H9 (cell line): ENCODE measurements at regions not wholly inside any gene's neighbourhood (a gene's known extent, or its start where the extent isn't known, plus 50 kb on each side); places are given as distances from the start of the nearest gene placed in this dataset.

Experiments
- DNase-seq: peaks from one replicate; pipeline ENCODE4 v3.0.0-alpha.2; 2017
- H2AFZ ChIP-seq: one replicate; pipeline ENCODE4 v1.6.1; 2013; ENCODE audit warnings: mild to moderate bottlenecking, low read length, control low read depth, moderate library complexity
- H2AK5ac ChIP-seq: 2 replicates; pipeline ENCODE4 v1.6.1; 2013; ENCODE audit warnings: low read length, control low read depth, mixed read lengths; ENCODE audit not compliant: insufficient read length
- H2BK120ac ChIP-seq: one replicate; pipeline ENCODE4 v1.6.1; 2013; ENCODE audit warnings: low read depth, mild to moderate bottlenecking, low read length, control low read depth, inconsistent platforms; ENCODE audit not compliant: poor library complexity, severe bottlenecking
- H2BK12ac ChIP-seq: 2 replicates; pipeline ENCODE4 v1.6.1; 2013; ENCODE audit warnings: low read length, control low read depth, mixed read lengths, low read depth; ENCODE audit not compliant: insufficient read length
- H2BK15ac ChIP-seq: 2 replicates; pipeline ENCODE4 v1.6.1; 2013; ENCODE audit warnings: low read depth, low read length, control low read depth
- H2BK20ac ChIP-seq: one replicate; pipeline ENCODE4 v1.6.1; 2013; ENCODE audit warnings: low read depth, mild to moderate bottlenecking, low read length, control low read depth, inconsistent platforms; ENCODE audit not compliant: poor library complexity, severe bottlenecking
- H2BK5ac ChIP-seq: 2 replicates; pipeline ENCODE4 v1.6.1; 2013; ENCODE audit warnings: low read length, control low read depth, mixed read lengths; ENCODE audit not compliant: insufficient read length
- H3K14ac ChIP-seq: 2 replicates; pipeline ENCODE4 v1.6.1; 2013; ENCODE audit warnings: low read length, control low read depth; ENCODE audit not compliant: insufficient read depth
- H3K18ac ChIP-seq: 2 replicates; pipeline ENCODE4 v1.6.1; 2013; ENCODE audit warnings: low read depth, mild to moderate bottlenecking, mixed read lengths, low read length, control low read depth; ENCODE audit not compliant: insufficient read length
- H3K23ac ChIP-seq: 2 replicates; pipeline ENCODE4 v1.6.1; 2013; ENCODE audit warnings: low read length, control low read depth, mixed read lengths, low read depth; ENCODE audit not compliant: insufficient read length
- H3K23me2 ChIP-seq: 2 replicates; pipeline ENCODE4 v1.6.1; 2013; ENCODE audit warnings: low read depth, mild to moderate bottlenecking, mixed read lengths, low read length, control low read depth; ENCODE audit not compliant: insufficient read length, poor library complexity, severe bottlenecking
- H3K27ac ChIP-seq: 2 replicates; pipeline ENCODE4 v1.5.1; 2013; ENCODE audit warnings: low read length, control low read depth, mixed read lengths, low read depth; ENCODE audit not compliant: insufficient read length
- H3K27me3 ChIP-seq: 2 replicates; pipeline ENCODE4 v1.6.1; 2013; ENCODE audit warnings: low read length, control low read depth, inconsistent platforms; ENCODE audit not compliant: insufficient read depth
- H3K4ac ChIP-seq: 2 replicates; pipeline ENCODE4 v1.6.1; 2013; ENCODE audit warnings: low read depth, mild to moderate bottlenecking, control low read depth, inconsistent platforms, low read length, moderate library complexity
- H3K4me1 ChIP-seq: 2 replicates; pipeline ENCODE4 v1.6.1; 2013; ENCODE audit warnings: low read length, control low read depth, inconsistent platforms; ENCODE audit not compliant: insufficient read depth
- H3K4me2 ChIP-seq: 2 replicates; pipeline ENCODE4 v1.6.1; 2013; ENCODE audit warnings: low read length, control low read depth, mixed read lengths; ENCODE audit not compliant: insufficient read length, insufficient read depth
- H3K56ac ChIP-seq: 2 replicates; pipeline ENCODE4 v1.6.1; 2013; ENCODE audit warnings: low read depth, mild to moderate bottlenecking, mixed read lengths, low read length, control low read depth; ENCODE audit not compliant: insufficient read length
- H3K79me1 ChIP-seq: 2 replicates; pipeline ENCODE4 v1.6.1; 2013; ENCODE audit warnings: low read depth, mild to moderate bottlenecking, moderate library complexity, low read length, control low read depth, inconsistent platforms; ENCODE audit not compliant: insufficient read depth, poor library complexity, severe bottlenecking
- H3K79me2 ChIP-seq: 2 replicates; pipeline ENCODE4 v1.6.1; 2013; ENCODE audit warnings: low read length, control low read depth, inconsistent platforms; ENCODE audit not compliant: insufficient read depth
- H3K9ac ChIP-seq: 2 replicates; pipeline ENCODE4 v1.6.1; 2013; ENCODE audit warnings: low read length, control low read depth, mixed read lengths; ENCODE audit not compliant: insufficient read length; ENCODE audit errors: extremely low read depth
- H3K9me3 ChIP-seq: one replicate; pipeline ENCODE4 v1.6.1; 2013; ENCODE audit warnings: low read depth, low read length, inconsistent platforms; ENCODE audit not compliant: control insufficient read depth
- H3T11ph ChIP-seq: one replicate; pipeline ENCODE4 v1.6.1; 2013; ENCODE audit warnings: mild to moderate bottlenecking, low read length, control low read depth, inconsistent platforms
- H4K20me1 ChIP-seq: one replicate; pipeline ENCODE4 v1.6.1; 2013; ENCODE audit not compliant: control insufficient read depth, insufficient read length, insufficient read depth
- H4K5ac ChIP-seq: 2 replicates; pipeline ENCODE4 v1.6.1; 2013; ENCODE audit warnings: low read depth, mild to moderate bottlenecking, mixed read lengths, low read length, control low read depth; ENCODE audit not compliant: insufficient read length
- H4K8ac ChIP-seq: replicated peaks from 2 replicates; pipeline ENCODE4 v1.6.1; 2013; ENCODE audit warnings: low read length, control low read depth, mixed read lengths, low read depth; ENCODE audit not compliant: insufficient read length
- H4K91ac ChIP-seq: 2 replicates; pipeline ENCODE4 v1.6.1; 2013; ENCODE audit warnings: low read depth, mild to moderate bottlenecking, moderate library complexity, mixed read lengths, low read length, control low read depth; ENCODE audit not compliant: insufficient read length
- H3K27ac Mint-ChIP-seq, 3 experiments: 2 replicates in 2 of 3; 3 replicates in 1 of 3; pipeline ENCODE4 v1.8.0; 2020 to 2021; ENCODE audit warnings: mixed read lengths in 3 of 3, mild to moderate bottlenecking in 1 of 3, moderate library complexity in 1 of 3
- H3K27me3 Mint-ChIP-seq: 2 replicates; pipeline ENCODE4 v1.8.0; 2021; ENCODE audit warnings: low read depth, mild to moderate bottlenecking, moderate library complexity, mixed read lengths
- H3K36me3 Mint-ChIP-seq, 3 experiments: 2 replicates in 2 of 3; 3 replicates in 1 of 3; pipeline ENCODE4 v1.8.0; 2020 to 2021; ENCODE audit warnings: low read depth in 3 of 3, mixed read lengths in 3 of 3; ENCODE audit not compliant: insufficient read depth in 1 of 3
- H3K4me1 Mint-ChIP-seq, 2 experiments: 2 replicates each; pipeline ENCODE4 v1.8.0; 2020; ENCODE audit warnings: mixed read lengths in 2 of 2
- H3K4me3 Mint-ChIP-seq, 2 experiments: 2 replicates in 1 of 2; 3 replicates in 1 of 2; pipeline ENCODE4 v1.8.0; 2020 to 2021; ENCODE audit warnings: mild to moderate bottlenecking in 2 of 2, mixed read lengths in 2 of 2, moderate library complexity in 1 of 2
- H3K9me3 Mint-ChIP-seq, 2 experiments: 2 replicates in 1 of 2; 3 replicates in 1 of 2; pipeline ENCODE4 v1.8.0; 2020; ENCODE audit warnings: mild to moderate bottlenecking in 2 of 2, mixed read lengths in 2 of 2, moderate library complexity in 1 of 2
- WGBS: extraction: QIAGEN DNeasy Blood & Tissue Kit; methylation state at CpG from one replicate; pipeline ENCODE4 v1.1.7; 2013; ENCODE audit warnings: missing lambda C conversion rate, low lambda C conversion rate, mixed read lengths; ENCODE audit not compliant: insufficient read length; ENCODE audit errors: extremely low coverage; 5-methylcytosine and 5-hydroxymethylcytosine counted together
- TF ChIP-seq, protein P1 (sequence below): fragments of 200-600 bp; sonication (generic); conservative IDR thresholded peaks from 3 replicates; pipeline ENCODE4 v1.8.0; 2021; ENCODE audit warnings: antibody characterized with exemption, mild to moderate bottlenecking

GRCh38 chr3:181582619-181583018 lies 129.1 kb upstream of the SOX2 start:
- Histone ChIP-seq H3K23me2 (no peaks in the 10 kb centered on the region), H3K18ac (no peak overlapping the region), H4K5ac (no peak overlapping the region), H2BK12ac (no peak overlapping the region), H3T11ph (no peak overlapping the region), H3K4ac (no peak overlapping the region), H3K79me1 (no peaks in the 10 kb centered on the region), H4K91ac (no peak overlapping the region), H3K56ac (no peak overlapping the region), H2BK120ac (no peak overlapping the region), H3K27me3 (no peaks in the 10 kb centered on the region), H2AFZ (no peak overlapping the region), H2BK20ac (no peak overlapping the region), H3K23ac (no peak overlapping the region), H3K9me3 (no peaks in the 10 kb centered on the region), H3K14ac (no peak overlapping the region), H3K27ac (no peak overlapping the region), H4K20me1 (no peaks in the 10 kb centered on the region), H2AK5ac (no peak overlapping the region), H3K9ac (no peak overlapping the region), H3K79me2 (no peaks in the 10 kb centered on the region), H2BK15ac (no peak overlapping the region), H3K4me1 (no peaks in the 10 kb centered on the region), H4K8ac (no peak overlapping the region), H3K4me2 (no peak overlapping the region), H2BK5ac (no peak overlapping the region)
- H3K27ac Mint-ChIP-seq: no peak overlapping the region
- TF ChIP-seq, protein P1, sequence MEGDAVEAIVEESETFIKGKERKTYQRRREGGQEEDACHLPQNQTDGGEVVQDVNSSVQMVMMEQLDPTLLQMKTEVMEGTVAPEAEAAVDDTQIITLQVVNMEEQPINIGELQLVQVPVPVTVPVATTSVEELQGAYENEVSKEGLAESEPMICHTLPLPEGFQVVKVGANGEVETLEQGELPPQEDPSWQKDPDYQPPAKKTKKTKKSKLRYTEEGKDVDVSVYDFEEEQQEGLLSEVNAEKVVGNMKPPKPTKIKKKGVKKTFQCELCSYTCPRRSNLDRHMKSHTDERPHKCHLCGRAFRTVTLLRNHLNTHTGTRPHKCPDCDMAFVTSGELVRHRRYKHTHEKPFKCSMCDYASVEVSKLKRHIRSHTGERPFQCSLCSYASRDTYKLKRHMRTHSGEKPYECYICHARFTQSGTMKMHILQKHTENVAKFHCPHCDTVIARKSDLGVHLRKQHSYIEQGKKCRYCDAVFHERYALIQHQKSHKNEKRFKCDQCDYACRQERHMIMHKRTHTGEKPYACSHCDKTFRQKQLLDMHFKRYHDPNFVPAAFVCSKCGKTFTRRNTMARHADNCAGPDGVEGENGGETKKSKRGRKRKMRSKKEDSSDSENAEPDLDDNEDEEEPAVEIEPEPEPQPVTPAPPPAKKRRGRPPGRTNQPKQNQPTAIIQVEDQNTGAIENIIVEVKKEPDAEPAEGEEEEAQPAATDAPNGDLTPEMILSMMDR: no peak
- DNase-seq: no peak
- H3K9me3 Mint-ChIP-seq: peaks cover 6% of the 10 kb centered on the region in 2 experiments; a peak in 2 of 5 replicates
- H3K36me3 Mint-ChIP-seq: peaks cover 0 to 5% (median 0%) of the 10 kb centered on the region in 3 experiments; a peak in 2 of 7 replicates
- peaks cover 3 to 9% of the 10 kb centered on the region in 2 experiments; a peak in 3 of 4 replicates for H3K4me1 Mint-ChIP-seq
- no peak overlapping the region; a peak in 1 of 5 replicates for H3K4me3 Mint-ChIP-seq
- no peaks in the 10 kb centered on the region for H3K27me3 Mint-ChIP-seq
- WGBS: no CpG with 5 or more reads among the region's 8 CpGs
